Muscle of back (tissue), 3 donors: ENCODE measurements at regions not wholly inside any gene's neighbourhood (a gene's known extent, or its start where the extent isn't known, plus 50 kb on each side); places are given as distances from the start of the nearest gene placed in this dataset.

Source experiments
- DNase-seq, 3 donors: peaks; one replicate each; pipeline versions ENCODE4 v3.0.0 to v3.0.0-alpha.2; 2013

DNA sequence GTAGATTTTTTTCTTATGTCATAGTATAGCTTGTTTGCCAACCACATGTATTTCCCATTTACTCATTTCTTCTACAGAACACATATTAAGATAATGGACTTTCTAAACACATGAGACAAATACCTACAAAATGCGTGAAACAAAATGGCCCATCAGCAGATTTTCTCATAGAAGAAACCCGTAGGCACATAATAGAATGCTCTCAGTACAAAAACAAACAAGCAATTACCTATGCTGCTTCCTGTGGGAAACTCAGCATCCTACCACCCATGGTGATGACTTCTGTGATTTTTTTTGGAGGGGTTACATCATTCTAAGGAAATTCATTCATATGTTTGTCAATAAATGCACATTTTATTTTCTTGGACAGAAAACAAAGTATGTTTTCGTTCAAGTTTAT, 343.6 kb downstream of the SPRY1 start:
- DNase-seq: peak in 1 of 3 donors; percentile 36

DNA sequence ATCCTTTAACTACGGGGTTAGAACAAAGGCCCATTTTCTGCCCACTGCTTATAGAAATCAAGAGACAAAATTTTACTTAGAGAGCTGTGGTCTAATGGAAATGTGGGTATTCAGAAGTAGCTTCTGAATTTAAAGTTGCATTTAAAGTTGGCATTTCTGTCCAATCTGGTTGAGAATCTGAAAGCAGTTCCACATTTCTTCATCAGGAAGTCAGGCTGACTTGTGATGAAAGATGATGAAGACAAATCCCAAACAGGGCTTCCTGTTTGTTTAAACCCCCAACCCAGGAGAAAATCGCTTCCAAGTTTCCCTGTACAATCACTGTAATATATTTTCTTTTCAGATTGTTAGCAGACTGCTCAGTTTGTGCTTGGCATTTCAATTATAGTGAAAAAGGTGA, 345.3 kb downstream of the SPRY1 start:
- DNase-seq: no peak

- DNase-seq: no peak
These were observed 347.3 kb downstream of the SPRY1 start for GRCh38 chr4:123743848-123744247.

DNA sequence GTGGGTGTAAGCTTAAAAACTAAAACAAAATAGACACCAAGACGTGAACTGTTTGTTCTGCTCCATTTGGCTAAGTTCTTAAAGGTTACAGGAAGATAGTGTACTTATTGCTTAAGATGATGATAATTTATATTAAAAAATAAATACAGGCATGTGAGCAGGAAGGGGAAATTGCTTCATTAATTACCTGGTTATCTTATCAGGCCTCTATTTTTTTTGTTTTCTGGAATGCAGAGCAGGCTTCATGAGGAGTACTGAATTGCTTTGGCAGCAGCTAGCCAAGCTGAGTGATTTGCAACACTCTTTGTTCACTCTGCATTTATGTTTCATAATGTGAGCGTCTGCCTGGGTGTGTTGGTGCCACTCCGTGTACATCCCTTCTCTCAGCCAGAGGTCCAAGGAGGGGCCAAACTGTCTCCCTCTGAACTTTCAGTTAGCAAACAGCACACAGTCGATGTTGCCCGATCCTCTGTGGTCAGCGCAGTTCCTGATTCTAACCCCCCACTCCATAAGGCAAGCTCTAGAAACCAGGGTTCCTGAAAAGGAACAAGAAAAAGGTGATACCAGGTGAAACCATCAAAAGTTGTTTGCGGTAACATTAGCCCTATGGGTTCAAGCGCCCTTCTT, 348.2 kb downstream of the SPRY1 start:
- no peak for DNase-seq

- DNase-seq: peak in 1 of 3 donors; percentile 52
These were observed 350.4 kb downstream of the SPRY1 start for GRCh38 chr4:123747016-123747415.

DNA sequence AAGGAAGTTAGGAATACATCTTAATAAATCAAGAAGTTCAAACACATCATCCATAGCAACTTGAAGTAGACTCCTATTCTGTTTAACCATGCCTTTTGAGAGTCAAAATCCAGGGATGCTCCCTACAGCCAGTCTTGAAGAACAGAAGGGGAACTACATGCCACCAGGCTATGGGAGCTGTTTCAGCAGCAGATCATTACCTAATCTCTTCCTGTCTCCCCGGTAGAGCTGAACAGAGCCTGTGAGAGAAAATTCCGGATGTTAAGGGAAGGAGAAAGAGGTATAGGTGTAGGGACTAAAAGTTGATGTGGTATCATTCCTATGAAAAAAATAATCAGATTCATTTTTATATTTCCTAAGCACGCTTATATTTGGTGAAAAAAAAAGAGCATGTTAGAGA, 352.2 kb downstream of the SPRY1 start:
- DNase-seq: peak in 1 of 3 donors; percentile 41

DNA sequence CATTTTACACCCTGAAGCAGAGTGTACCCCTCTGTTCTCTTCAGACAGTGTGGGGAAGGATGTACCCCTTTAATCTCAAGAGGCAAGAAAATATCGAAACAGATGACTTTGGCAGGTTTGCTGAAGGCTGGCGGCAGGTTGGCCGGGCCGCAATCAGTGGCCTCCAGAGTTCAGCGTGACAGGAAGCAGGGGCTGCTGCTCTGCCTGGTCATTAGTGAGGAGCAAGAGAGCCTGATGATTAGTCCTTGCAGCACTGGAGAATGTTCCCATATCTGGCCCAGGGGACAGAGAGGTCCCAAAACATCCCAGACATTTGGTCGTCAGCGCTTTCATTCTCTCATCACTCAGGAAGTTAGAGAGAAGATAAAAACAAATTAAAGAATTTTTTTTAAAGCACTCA, 352.8 kb downstream of the SPRY1 start:
- DNase-seq: peak in 1 of 3 donors; percentile 66

DNA sequence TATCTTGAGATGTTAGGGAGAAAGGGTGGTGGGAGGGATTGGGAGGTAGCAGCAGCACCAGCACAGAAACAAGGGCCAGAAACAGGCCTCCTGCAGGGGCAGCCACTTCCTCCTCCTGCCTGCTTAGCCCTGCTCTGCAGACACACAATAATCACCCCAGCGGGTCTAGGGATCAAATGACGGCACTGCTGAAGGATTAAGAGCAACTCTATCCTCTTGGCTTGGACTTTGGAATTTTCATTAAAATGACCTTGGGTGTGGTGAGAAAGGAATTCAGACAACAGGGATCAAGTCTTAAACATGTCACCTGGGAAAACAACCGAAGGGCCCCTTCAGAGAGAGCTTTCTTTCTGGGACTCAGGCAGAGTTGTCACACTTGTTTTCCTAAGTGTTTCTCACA, 353.4 kb downstream of the SPRY1 start:
- DNase-seq: peak; percentile 46 to 69 (median 59)

DNA sequence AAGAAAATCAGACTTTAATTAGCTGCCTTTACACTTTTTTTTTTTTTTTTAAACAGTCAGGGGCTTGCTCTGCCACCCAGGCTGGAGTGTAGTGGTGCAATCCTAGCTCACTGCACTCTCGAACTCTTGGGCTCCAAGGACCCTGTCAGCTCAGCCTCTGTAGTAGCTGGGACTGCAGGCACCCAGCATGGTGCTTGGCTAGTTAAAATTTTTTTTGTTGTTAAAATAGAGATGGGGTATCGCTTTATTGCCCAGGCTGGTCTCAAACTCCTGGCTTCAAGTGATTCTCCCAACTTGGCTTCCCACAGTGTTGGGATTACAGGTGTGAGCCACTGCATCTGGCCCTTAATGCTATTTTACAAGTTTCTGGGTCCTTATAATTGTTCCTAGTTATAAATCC, 359.1 kb downstream of the SPRY1 start:
- no peak for DNase-seq

DNA sequence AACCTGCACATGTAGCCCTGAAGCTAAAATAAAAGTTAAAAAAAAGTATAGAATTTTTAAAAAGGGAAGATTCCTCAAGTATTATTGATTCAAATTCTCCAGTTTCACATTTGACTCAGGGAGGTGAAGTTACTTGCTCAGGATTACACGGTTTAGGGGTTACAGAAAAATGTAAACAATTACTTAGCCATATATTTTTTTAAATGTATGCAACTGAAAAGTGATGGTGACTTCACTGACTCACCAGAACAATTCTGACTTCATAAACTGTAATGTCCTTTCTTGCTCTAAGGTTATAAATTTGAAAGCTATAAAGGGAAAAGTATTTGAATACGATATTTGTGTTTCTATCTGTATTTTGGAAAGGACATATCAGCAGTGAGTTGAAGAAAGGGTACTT, 371.2 kb downstream of the SPRY1 start:
- DNase-seq: no peak

DNA sequence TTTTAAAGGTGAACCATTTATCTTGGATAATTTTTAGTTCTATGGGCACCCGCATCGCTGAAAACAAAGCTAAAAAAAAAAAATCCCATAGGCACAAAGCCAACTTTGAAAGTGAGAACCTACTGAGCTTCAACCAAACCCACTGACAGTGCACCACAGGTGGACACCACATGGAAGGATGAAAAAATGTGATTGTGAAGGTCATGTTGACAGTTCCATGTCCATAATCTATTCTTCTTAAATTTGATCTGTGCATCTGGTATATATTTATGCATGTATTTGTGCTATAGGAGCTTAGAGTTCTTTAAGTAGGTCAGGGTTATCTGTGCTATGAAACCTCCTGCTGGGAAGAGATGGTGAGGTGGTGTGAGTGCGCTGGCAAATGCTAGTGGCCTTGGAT, 374.3 kb downstream of the SPRY1 start:
- DNase-seq: no peak

DNA sequence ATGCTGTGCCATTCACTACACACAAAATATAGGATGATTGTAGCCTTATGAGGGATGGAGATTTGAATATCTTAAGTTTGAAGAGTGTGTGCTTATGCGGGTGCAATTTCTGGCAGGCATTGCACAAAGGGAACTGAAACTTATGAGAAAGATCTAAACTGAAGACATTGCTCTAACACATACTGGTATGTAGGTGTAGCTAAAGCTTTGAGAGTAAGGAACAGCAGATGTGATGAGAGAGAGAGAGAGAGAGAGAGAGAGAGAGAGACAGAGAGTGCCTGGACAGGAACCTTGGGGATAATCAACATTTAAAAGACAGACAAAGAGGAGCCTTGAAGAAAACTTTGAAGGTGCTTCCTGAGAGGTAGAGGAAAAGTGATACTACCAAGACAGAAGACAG, 379.7 kb downstream of the SPRY1 start:
- no peak for DNase-seq

DNA sequence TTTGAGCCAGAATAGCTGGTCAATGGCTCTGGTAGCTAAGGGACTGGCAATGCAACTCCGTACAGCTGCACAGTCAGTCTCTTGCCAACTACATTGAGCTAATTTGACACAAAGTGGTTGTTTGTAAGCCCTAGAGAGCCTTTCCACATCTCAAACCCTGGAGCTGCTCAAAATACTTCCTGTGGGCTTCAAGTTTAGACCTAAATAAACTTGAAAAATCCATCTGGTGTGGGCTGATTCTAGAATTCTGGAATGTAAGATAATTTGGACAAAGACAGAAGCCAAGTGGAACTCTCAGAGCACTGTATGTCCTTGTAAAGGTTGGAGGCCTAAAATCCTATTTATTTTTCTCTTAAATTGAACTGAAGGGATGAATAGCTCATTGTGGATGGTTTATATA, 380.8 kb downstream of the SPRY1 start:
- peak; percentile 53 to 92 (median 75) for DNase-seq

DNA sequence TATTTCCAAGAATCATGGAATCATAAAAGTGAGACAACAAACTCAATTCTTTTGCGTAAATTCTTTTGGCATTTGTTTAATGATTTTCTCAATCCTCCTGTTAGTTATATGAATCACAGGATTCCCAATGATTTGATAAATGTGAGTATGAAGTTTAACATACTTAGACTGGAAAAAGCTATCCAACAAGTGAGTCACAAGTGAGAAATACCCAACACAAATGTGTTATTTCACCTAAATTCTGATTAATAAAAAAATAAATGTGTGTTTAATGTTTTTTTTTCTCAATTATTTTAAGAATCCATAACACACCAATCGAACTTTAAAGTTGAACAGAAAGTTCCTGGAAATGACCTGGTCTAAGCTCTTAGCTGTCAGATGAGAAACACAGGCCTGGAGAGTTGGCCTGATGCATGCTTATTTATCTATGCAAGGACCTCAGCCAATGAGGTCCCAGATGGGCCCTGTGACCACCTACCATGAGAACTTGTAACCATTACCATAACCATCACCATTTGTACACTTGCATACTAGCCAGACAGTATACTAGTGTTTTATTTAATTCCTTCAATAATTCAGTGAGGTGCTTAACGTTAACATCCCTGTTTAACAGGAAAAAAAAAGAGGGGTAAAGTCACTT, 386.7 kb downstream of the SPRY1 start:
- peak; percentile 42 to 67 (median 42) for DNase-seq

- DNase-seq: peak in 2 of 3 donors; percentile 44 to 45
These were observed 387.3 kb downstream of the SPRY1 start for GRCh38 chr4:123783921-123784320.

GRCh38 chr4:123784626-123785025, 388.0 kb downstream of the SPRY1 start:
- peak in 2 of 3 donors; percentile 30 to 77 for DNase-seq

DNA sequence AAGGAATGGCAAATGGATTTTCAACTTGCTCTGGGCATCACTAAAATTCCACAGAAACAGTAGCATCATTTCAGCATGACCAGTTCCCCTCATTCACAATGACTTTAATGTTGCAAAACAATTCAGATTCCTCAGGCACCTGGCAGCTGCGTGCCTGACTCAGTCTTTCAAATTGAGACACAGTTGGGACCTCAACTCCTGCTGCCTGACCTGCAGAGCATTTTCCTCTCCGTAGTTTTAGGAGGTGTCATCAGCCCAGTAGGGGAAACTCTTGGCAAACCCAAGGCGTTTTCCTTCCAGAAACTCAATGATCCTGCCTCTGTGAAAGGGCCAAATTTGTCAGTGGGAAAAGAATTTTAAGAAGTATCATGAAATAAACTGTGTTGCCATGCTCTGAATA, 388.9 kb downstream of the SPRY1 start:
- DNase-seq: peak; percentile 80 to 93 (median 85)

GRCh38 chr4:123786163-123786915, 389.7 kb downstream of the SPRY1 start:
- DNase-seq: peak; percentile 52 to 87 (median 72)

DNA sequence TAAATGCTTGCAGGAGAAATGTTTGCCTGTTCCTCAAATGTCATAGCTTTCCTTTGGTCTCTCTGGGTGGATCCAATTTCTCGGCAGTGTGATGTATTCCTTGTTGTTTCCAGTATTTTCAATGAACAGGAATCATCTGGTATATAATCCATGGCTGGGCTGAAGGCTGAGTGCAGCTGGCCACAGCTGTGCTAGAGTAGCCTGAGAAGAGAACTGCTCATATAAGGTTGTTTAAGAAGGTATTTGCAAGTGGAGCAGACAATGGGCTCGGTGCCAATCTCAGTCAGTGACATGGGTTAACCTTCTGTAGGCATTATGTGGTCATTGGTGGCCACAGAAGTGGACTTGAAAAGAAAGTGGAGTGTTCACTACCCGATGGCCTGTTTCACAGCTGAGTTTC, 390.3 kb downstream of the SPRY1 start:
- peak; percentile 77 to 94 (median 86) for DNase-seq

- DNase-seq: peak in 2 of 3 donors; percentile 67 to 79
These were observed 391.0 kb downstream of the SPRY1 start for GRCh38 chr4:123787512-123788080.

- DNase-seq: no peak
These were observed 392.0 kb downstream of the SPRY1 start for GRCh38 chr4:123788577-123788976.

- peak in 1 of 3 donors; percentile 44 for DNase-seq
These were observed 394.1 kb downstream of the SPRY1 start for GRCh38 chr4:123790681-123791080.
